ENCODE measurements at regions not wholly inside any gene's neighbourhood (a gene's known extent, or its start where the extent isn't known, plus 50 kb on each side); places are given as distances from the start of the nearest gene placed in this dataset.

- no peaks in the 10 kb centered on the region for H3K79me2 ChIP-seq (ENCODE audit: insufficient read depth)
- H3K9me2 ChIP-seq = no peaks in the 10 kb centered on the region
- 13% methylated on average over 3 of the region's 3 CpGs for WGBS (ENCODE audit: low lambda C conversion rate)
- CTCF ChIA-PET = interaction anchor here (1.0 kb wide), 1 partner anchor 43 kb away, joined by 3 read pairs; no protein-coding TSS in a partner anchor
- no peak overlapping the region for H3K27ac ChIP-seq (ENCODE audit: low read depth in 2 of 2, low read length in 1 of 2)
- DNase-seq = no peak
- no peak overlapping the region for H3K4me2 ChIP-seq
- H2AFZ ChIP-seq (ENCODE audit: low read depth) = no peak overlapping the region
- no peaks in the 10 kb centered on the region for H4K20me1 ChIP-seq (ENCODE audit: insufficient read depth)
- H3K4me3 ChIP-seq (ENCODE audit: low read depth in 2 of 2, low read length in 1 of 2) = no peak overlapping the region
- no peaks in the 10 kb centered on the region for H3K9me3 ChIP-seq
- no peaks in the 10 kb centered on the region for H3K36me3 ChIP-seq (replicated peaks in 1 of 2; ENCODE audit: control insufficient read depth in 1 of 2, insufficient read depth in 2 of 2, low read length in 1 of 2)
- no peaks in the 10 kb centered on the region for H3K4me1 ChIP-seq (ENCODE audit: control insufficient read depth in 1 of 2, insufficient read depth in 2 of 2, low read depth in 1 of 2, low read length in 1 of 2)
- H3K27me3 ChIP-seq (ENCODE audit: insufficient read depth) = no peaks in the 10 kb centered on the region
- POLR2A ChIA-PET = no interaction called here
- TF ChIP-seq GATA2 (CRISPR knock-in tag; IDR thresholded peaks at IDR 0.05) (no peak), CHD2 (IDR thresholded peaks at IDR 0.05; ENCODE audit: low read length, partially characterized antibody) (no peak), YY1 (IDR thresholded peaks at IDR 0.05; ENCODE audit: low read depth) (no peak), ELF1 (IDR thresholded peaks at IDR 0.05) (no peak), RFX5 (IDR thresholded peaks at IDR 0.05; ENCODE audit: low read length) (no peak), EP300 (IDR thresholded peaks at IDR 0.05; ENCODE audit: borderline replicate concordance in 1 of 2, low read depth in 1 of 2, low read length in 1 of 2) (no peak), RAD21 (IDR thresholded peaks at IDR 0.05; ENCODE audit: low read length) (no peak)
- TF ChIP-seq, protein P1, sequence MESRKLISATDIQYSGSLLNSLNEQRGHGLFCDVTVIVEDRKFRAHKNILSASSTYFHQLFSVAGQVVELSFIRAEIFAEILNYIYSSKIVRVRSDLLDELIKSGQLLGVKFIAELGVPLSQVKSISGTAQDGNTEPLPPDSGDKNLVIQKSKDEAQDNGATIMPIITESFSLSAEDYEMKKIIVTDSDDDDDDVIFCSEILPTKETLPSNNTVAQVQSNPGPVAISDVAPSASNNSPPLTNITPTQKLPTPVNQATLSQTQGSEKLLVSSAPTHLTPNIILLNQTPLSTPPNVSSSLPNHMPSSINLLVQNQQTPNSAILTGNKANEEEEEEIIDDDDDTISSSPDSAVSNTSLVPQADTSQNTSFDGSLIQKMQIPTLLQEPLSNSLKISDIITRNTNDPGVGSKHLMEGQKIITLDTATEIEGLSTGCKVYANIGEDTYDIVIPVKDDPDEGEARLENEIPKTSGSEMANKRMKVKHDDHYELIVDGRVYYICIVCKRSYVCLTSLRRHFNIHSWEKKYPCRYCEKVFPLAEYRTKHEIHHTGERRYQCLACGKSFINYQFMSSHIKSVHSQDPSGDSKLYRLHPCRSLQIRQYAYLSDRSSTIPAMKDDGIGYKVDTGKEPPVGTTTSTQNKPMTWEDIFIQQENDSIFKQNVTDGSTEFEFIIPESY (IDR thresholded peaks at IDR 0.05; ENCODE audit: borderline replicate concordance, low read depth) = no peak
- TF ChIP-seq, protein P2, sequence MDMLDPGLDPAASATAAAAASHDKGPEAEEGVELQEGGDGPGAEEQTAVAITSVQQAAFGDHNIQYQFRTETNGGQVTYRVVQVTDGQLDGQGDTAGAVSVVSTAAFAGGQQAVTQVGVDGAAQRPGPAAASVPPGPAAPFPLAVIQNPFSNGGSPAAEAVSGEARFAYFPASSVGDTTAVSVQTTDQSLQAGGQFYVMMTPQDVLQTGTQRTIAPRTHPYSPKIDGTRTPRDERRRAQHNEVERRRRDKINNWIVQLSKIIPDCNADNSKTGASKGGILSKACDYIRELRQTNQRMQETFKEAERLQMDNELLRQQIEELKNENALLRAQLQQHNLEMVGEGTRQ (IDR thresholded peaks at IDR 0.05; ENCODE audit: borderline replicate concordance, low read depth, low read length) = no peak
- H3K9ac ChIP-seq = no peak overlapping the region
- no peaks in the 10 kb centered on the region for H3F3A ChIP-seq (replicated peaks; ENCODE audit: insufficient read depth)
These were observed 105.8 kb upstream of the TWIST2 start for GRCh38 chr2:238742066-238742465.

- Histone ChIP-seq H3K4me3 (ENCODE audit: low read depth in 2 of 2, low read length in 1 of 2) (no peak overlapping the region), H3K4me1 (ENCODE audit: control insufficient read depth in 1 of 2, insufficient read depth in 2 of 2, low read depth in 1 of 2, low read length in 1 of 2) (no peaks in the 10 kb centered on the region), H3K4me2 (no peak overlapping the region), H3K27ac (ENCODE audit: low read depth in 2 of 2, low read length in 1 of 2) (no peak overlapping the region), H3K27me3 (ENCODE audit: insufficient read depth) (no peaks in the 10 kb centered on the region), H3K79me2 (ENCODE audit: insufficient read depth) (no peaks in the 10 kb centered on the region), H4K20me1 (ENCODE audit: insufficient read depth) (no peaks in the 10 kb centered on the region), H3K9me2 (no peaks in the 10 kb centered on the region), H3F3A (replicated peaks; ENCODE audit: insufficient read depth) (no peaks in the 10 kb centered on the region), H3K9ac (no peak overlapping the region), H3K36me3 (replicated peaks in 1 of 2; ENCODE audit: control insufficient read depth in 1 of 2, insufficient read depth in 2 of 2, low read length in 1 of 2) (no peaks in the 10 kb centered on the region), H2AFZ (ENCODE audit: low read depth) (no peak overlapping the region), H3K9me3 (no peaks in the 10 kb centered on the region)
- whole genome bisulfite sequencing (ENCODE audit: low lambda C conversion rate) = 60% methylated on average over 8 of the region's 8 CpGs
- POLR2A ChIA-PET = no interaction called here
- CTCF ChIA-PET = interaction anchor here (1.0 kb wide), 1 partner anchor 42 kb away, joined by 3 read pairs; no protein-coding TSS in a partner anchor
- DNase-seq = no peak
- TF ChIP-seq, protein P1 (IDR thresholded peaks at IDR 0.05; ENCODE audit: borderline replicate concordance, low read depth) = no peak
- no peak for TF ChIP-seq NRF1 (IDR thresholded peaks at IDR 0.05; ENCODE audit: low read depth, low read length)
- no peak for TF ChIP-seq MEF2A (IDR thresholded peaks at IDR 0.05; ENCODE audit: borderline replicate concordance, low read depth)
- no peak for TF ChIP-seq RXRA (IDR thresholded peaks at IDR 0.05; ENCODE audit: borderline replicate concordance, low read depth)
- no peak for TF ChIP-seq FOXM1 (IDR thresholded peaks at IDR 0.05; ENCODE audit: low read depth)
- TF ChIP-seq, protein P2 (IDR thresholded peaks at IDR 0.05; ENCODE audit: borderline replicate concordance, low read depth, low read length) = no peak
- no peak for TF ChIP-seq FOSL2 (IDR thresholded peaks at IDR 0.05; ENCODE audit: borderline replicate concordance, low read depth)
- no peak for TF ChIP-seq RCOR1 (IDR thresholded peaks at IDR 0.05; ENCODE audit: low read length)
These were observed 105.2 kb upstream of the TWIST2 start for GRCh38 chr2:238742664-238743063.

Data from SK-N-SH (cell line).